SK-N-SH (cell line): ENCODE measurements at regions not wholly inside any gene's neighbourhood (a gene's known extent, or its start where the extent isn't known, plus 50 kb on each side); places are given as distances from the start of the nearest gene placed in this dataset.

Experiments used
- CTCF ChIA-PET: fragments of 300-600, 350-600 bp; formaldehyde crosslinking; extraction: SDS; loops from one replicate; lab custom pipeline; 2021; lab: Yijun Ruan, JAX
- POLR2A ChIA-PET: fragments of 350-600 bp; sonication (Branson Sonifier 250); formaldehyde crosslinking; extraction: SDS; loops from one replicate; lab custom pipeline; 2020; ENCODE audit warnings: antibody characterized with exemption, inconsistent platforms; lab: Yijun Ruan, JAX
- DNase-seq: peaks from one replicate; pipeline ENCODE4 v3.0.0; 2012
- H2AFZ ChIP-seq: fragments of 200-600 bp; sonication (generic); 2 replicates; pipeline ENCODE4 v1.8.1; 2016; ENCODE audit warnings: antibody characterized with exemption, mild to moderate bottlenecking, low read depth
- H3F3A ChIP-seq: fragments of 200-600 bp; sonication (generic); replicated peaks from 2 replicates; pipeline ENCODE3; 2016; ENCODE audit warnings: antibody characterized with exemption, mild to moderate bottlenecking; ENCODE audit not compliant: insufficient read depth
- H3K27ac ChIP-seq, 2 experiments: fragments of 200-500 bp in 1 of 2; fragments of 200-600 bp in 1 of 2; sonication (Bioruptor generic) in 1 of 2; sonication (generic), shearing (Covaris generic) in 1 of 2; 2 replicates each; pipeline versions ENCODE4 v1.5.1 to v1.6.1; 2014 to 2016; ENCODE audit warnings: low read depth in 2 of 2, inconsistent platforms in 1 of 2, low read length in 1 of 2, mild to moderate bottlenecking in 1 of 2, mixed read lengths in 1 of 2
- H3K27me3 ChIP-seq: fragments of 200-600 bp; sonication (generic), shearing (Covaris generic); 2 replicates; pipeline ENCODE4 v1.6.1; 2016; ENCODE audit warnings: mixed run types; ENCODE audit not compliant: insufficient read depth
- H3K36me3 ChIP-seq, 2 experiments: fragments of 200-500 bp in 1 of 2; fragments of 200-600 bp in 1 of 2; sonication (Bioruptor generic) in 1 of 2; sonication (generic) in 1 of 2; replicated peaks in 1 of 2; 2 replicates each; pipeline versions ENCODE3 to v1.5.1; 2014 to 2016; ENCODE audit warnings: low read length in 1 of 2, mild to moderate bottlenecking in 1 of 2; ENCODE audit not compliant: insufficient read depth in 2 of 2, control insufficient read depth in 1 of 2
- H3K4me1 ChIP-seq, 2 experiments: fragments of 200-500 bp in 1 of 2; fragments of 200-600 bp in 1 of 2; sonication (Bioruptor generic) in 1 of 2; sonication (generic), shearing (Covaris generic) in 1 of 2; 2 replicates each; pipeline versions ENCODE4 v1.5.1 to v1.6.1; 2014 to 2016; ENCODE audit warnings: low read depth in 1 of 2, low read length in 1 of 2, mixed run types in 1 of 2; ENCODE audit not compliant: insufficient read depth in 2 of 2, control insufficient read depth in 1 of 2
- H3K4me2 ChIP-seq: fragments of 200-600 bp; sonication (generic), shearing (Covaris generic); 2 replicates; pipeline ENCODE4 v1.6.1; 2017; ENCODE audit warnings: mixed run types
- H3K4me3 ChIP-seq, 2 experiments: fragments of 200-500 bp in 1 of 2; fragments of 200-600 bp in 1 of 2; sonication (Bioruptor generic) in 1 of 2; sonication (generic), shearing (Covaris generic) in 1 of 2; 2 replicates each; pipeline versions ENCODE4 v1.5.1 to v1.8.1; 2014 to 2016; ENCODE audit warnings: low read depth in 2 of 2, inconsistent platforms in 1 of 2, low read length in 1 of 2, mild to moderate bottlenecking in 1 of 2, mixed read lengths in 1 of 2, moderate library complexity in 1 of 2
- H3K79me2 ChIP-seq: fragments of 200-600 bp; sonication (generic); 2 replicates; pipeline ENCODE4 v1.8.1; 2017; ENCODE audit warnings: mild to moderate bottlenecking; ENCODE audit not compliant: insufficient read depth
- H3K9ac ChIP-seq: fragments of 200-600 bp; sonication (generic); 2 replicates; pipeline ENCODE4 v1.6.1; 2017; ENCODE audit warnings: mixed run types
- H3K9me2 ChIP-seq: fragments of 200-600 bp; sonication (generic); 2 replicates; pipeline ENCODE4 v1.6.1; 2017; ENCODE audit warnings: mixed run types
- H3K9me3 ChIP-seq: fragments of 200-600 bp; sonication (generic); 2 replicates; pipeline ENCODE4 v1.6.1; 2017; ENCODE audit warnings: mixed run types, mild to moderate bottlenecking, moderate library complexity
- H4K20me1 ChIP-seq: fragments of 200-600 bp; sonication (generic); 2 replicates; pipeline ENCODE4 v1.6.1; 2017; ENCODE audit warnings: mild to moderate bottlenecking, mixed run types; ENCODE audit not compliant: insufficient read depth
- CTCF ChIP-seq: fragments of 200-600 bp; sonication (generic); IDR thresholded peaks from 2 replicates; pipeline ENCODE4 v1.6.1; 2017; ENCODE audit warnings: antibody characterized with exemption, mild to moderate bottlenecking, moderate library complexity
- ELF1 ChIP-seq: IDR thresholded peaks from 2 replicates; pipeline ENCODE4 v1.4.0; 2012
- EP300 ChIP-seq, 2 experiments: IDR thresholded peaks; 2 replicates each; pipeline versions ENCODE4 v1.4.0 to v1.6.1; 2012; ENCODE audit warnings: borderline replicate concordance in 1 of 2, low read depth in 1 of 2, low read length in 1 of 2
- FOSL2 ChIP-seq: IDR thresholded peaks from 2 replicates; pipeline ENCODE4 v1.4.0; 2012; ENCODE audit warnings: low read depth, mild to moderate bottlenecking, moderate library complexity, borderline replicate concordance
- FOXJ3 ChIP-seq: sonication (generic); formaldehyde crosslinking; IDR thresholded peaks from 2 replicates; pipeline ENCODE4 v1.5.1; 2020; ENCODE audit warnings: mild to moderate bottlenecking, missing genetic modification reagents
- GATA2 ChIP-seq: sonication (generic); formaldehyde crosslinking; IDR thresholded peaks from 2 replicates; pipeline ENCODE4 v1.5.0; 2020; ENCODE audit warnings: mild to moderate bottlenecking, missing genetic modification reagents
- JUND ChIP-seq: IDR thresholded peaks from 2 replicates; pipeline ENCODE4 v1.4.0; 2012
- MAX ChIP-seq: IDR thresholded peaks from 2 replicates; pipeline ENCODE4 v1.4.0; 2012; ENCODE audit warnings: low read depth
- MXI1 ChIP-seq: IDR thresholded peaks from 2 replicates; pipeline ENCODE4 v1.6.1; 2012; ENCODE audit warnings: mild to moderate bottlenecking, low read depth, low read length, improper control_type of control experiment
- NFIC ChIP-seq: IDR thresholded peaks from 2 replicates; pipeline ENCODE4 v1.4.0; 2012; ENCODE audit warnings: borderline replicate concordance
- PBX3 ChIP-seq: IDR thresholded peaks from 2 replicates; pipeline ENCODE4; 2012
- POLR2AphosphoS5 ChIP-seq: IDR thresholded peaks from 2 replicates; pipeline ENCODE4 v1.6.1; 2012; ENCODE audit warnings: low read depth, low read length
- RAD21 ChIP-seq: IDR thresholded peaks from 2 replicates; pipeline ENCODE4 v1.6.1; 2012; ENCODE audit warnings: mild to moderate bottlenecking, low read length
- REST ChIP-seq: IDR thresholded peaks from 2 replicates; pipeline ENCODE4 v1.6.1; 2012; ENCODE audit warnings: mild to moderate bottlenecking, low read depth, low read length, moderate library complexity
- RFX5 ChIP-seq: IDR thresholded peaks from 2 replicates; pipeline ENCODE4 v1.6.1; 2012; ENCODE audit warnings: mild to moderate bottlenecking, improper control_type of control experiment, low read length
- RXRA ChIP-seq: IDR thresholded peaks from 2 replicates; pipeline ENCODE4 v1.4.0; 2012; ENCODE audit warnings: low read depth, mild to moderate bottlenecking, borderline replicate concordance
- SMC3 ChIP-seq: IDR thresholded peaks from 2 replicates; pipeline ENCODE4 v1.6.1; 2012; ENCODE audit warnings: low read depth, low read length, improper control_type of control experiment
- TAF1 ChIP-seq: IDR thresholded peaks from 2 replicates; pipeline ENCODE4 v1.6.1; 2012; ENCODE audit warnings: low read depth, mild to moderate bottlenecking, low read length, moderate library complexity, borderline replicate concordance
- TCF12 ChIP-seq: IDR thresholded peaks from 2 replicates; pipeline ENCODE4 v1.4.0; 2012
- TEAD4 ChIP-seq: IDR thresholded peaks from 2 replicates; pipeline ENCODE4 v1.4.0; 2012; ENCODE audit warnings: mild to moderate bottlenecking, borderline replicate concordance; ENCODE audit not compliant: insufficient read depth
- YY1 ChIP-seq: IDR thresholded peaks from 2 replicates; pipeline ENCODE4 v1.4.0; 2012; ENCODE audit warnings: low read depth, mild to moderate bottlenecking
- ZBTB33 ChIP-seq: IDR thresholded peaks from 2 replicates; pipeline ENCODE4 v1.4.0; 2012; ENCODE audit warnings: low read depth, borderline replicate concordance
- WGBS: methylation state at CpG from one replicate; pipeline ENCODE4 v1.1.6; 2017; ENCODE audit warnings: low lambda C conversion rate; 5-methylcytosine and 5-hydroxymethylcytosine counted together

- ChIA-PET CTCF (interaction anchor here (1.4 kb wide), 1 partner anchor 13 kb away, joined by 4 read pairs; no protein-coding TSS in a partner anchor), POLR2A (no interaction called here)
- H3K27ac ChIP-seq: no peak overlapping the region
- no peak for DNase-seq
- H4K20me1 ChIP-seq: no peaks in the 10 kb centered on the region
- no peak overlapping the region for H3K9ac ChIP-seq
- H3K4me1 ChIP-seq: no peaks in the 10 kb centered on the region
- H3K79me2 ChIP-seq: no peaks in the 10 kb centered on the region
- no peak overlapping the region for H2AFZ ChIP-seq
- H3F3A ChIP-seq: no peaks in the 10 kb centered on the region
- H3K9me2 ChIP-seq: no peaks in the 10 kb centered on the region
- H3K27me3 ChIP-seq: no peaks in the 10 kb centered on the region
- H3K4me2 ChIP-seq: no peak overlapping the region
- TF ChIP-seq TCF12 (no peak), FOXJ3 (no peak), MXI1 (no peak), SMC3 (no peak), FOSL2 (no peak), RXRA (no peak), NFIC (no peak), REST (no peak), EP300 (IDR thresholded peaks at IDR 0.05; ENCODE audit: borderline replicate concordance in 1 of 2, low read depth in 1 of 2, low read length in 1 of 2) (no peak), CTCF (no peak), JUND (no peak), GATA2 (CRISPR knock-in tag) (no peak)
- H3K36me3 ChIP-seq: no peaks in the 10 kb centered on the region
- H3K9me3 ChIP-seq: no peaks in the 10 kb centered on the region
- no peak overlapping the region for H3K4me3 ChIP-seq
Observed at GRCh38 chr4:166153548-166153947, 280.5 kb downstream of the TLL1 start.

- H3F3A ChIP-seq: no peaks in the 10 kb centered on the region
- H3K4me1 ChIP-seq: no peaks in the 10 kb centered on the region
- H2AFZ ChIP-seq: no peak overlapping the region
- H3K4me2 ChIP-seq: no peak overlapping the region
- H3K4me3 ChIP-seq: no peak overlapping the region
- no peaks in the 10 kb centered on the region for H3K36me3 ChIP-seq
- no peak for TF ChIP-seq PBX3
- TF ChIP-seq ELF1: no peak
- no peak for TF ChIP-seq YY1
- no peak for TF ChIP-seq RFX5
- no peak for TF ChIP-seq POLR2AphosphoS5
- TF ChIP-seq TAF1: no peak
- TF ChIP-seq FOSL2: no peak
- TF ChIP-seq RAD21: no peak
- TF ChIP-seq MAX: no peak
- no peak for TF ChIP-seq ZBTB33
- TF ChIP-seq NFIC: no peak
- TF ChIP-seq TEAD4: no peak
- DNase-seq: no peak
- H3K27ac ChIP-seq: no peak overlapping the region
- H3K9me3 ChIP-seq: no peaks in the 10 kb centered on the region
- CTCF ChIA-PET: interaction anchor here (1.6 kb wide), 1 partner anchor 90 kb away, joined by 5 read pairs; no protein-coding TSS in a partner anchor
- no peaks in the 10 kb centered on the region for H3K9me2 ChIP-seq
- POLR2A ChIA-PET: no interaction called here
- H3K9ac ChIP-seq: no peak overlapping the region
- 8% methylated on average over 4 of the region's 4 CpGs for WGBS
- H3K79me2 ChIP-seq: no peaks in the 10 kb centered on the region
- H3K27me3 ChIP-seq: no peaks in the 10 kb centered on the region
- H4K20me1 ChIP-seq: no peaks in the 10 kb centered on the region
Observed at GRCh38 chr4:166162327-166162726, 289.3 kb downstream of the TLL1 start.
